Right lobe of liver (tissue), 6 donors: ENCODE measurements at regions not wholly inside any gene's neighbourhood (a gene's known extent, or its start where the extent isn't known, plus 50 kb on each side); places are given as distances from the start of the nearest gene placed in this dataset.

Experiments
- ATAC-seq, 4 donors: fragments of 200-7000 bp; cut with Tn5 transposase; one replicate each; pipeline ENCODE4 v1.9.1; 2020; ENCODE audit warnings: mild to moderate bottlenecking in 4 of 4, moderate library complexity in 4 of 4
- DNase-seq, 3 donors: peaks; one replicate each; pipeline ENCODE4 v3.0.0-alpha.2; 2020
- H3K27ac ChIP-seq, 3 donors: fragments of 200-600 bp; one replicate each; pipeline ENCODE4 v1.8.0; 2022
- H3K27me3 ChIP-seq, 2 donors: fragments of 200-600 bp; one replicate each; pipeline ENCODE4 v1.8.0; 2022
- H3K36me3 ChIP-seq, 4 donors: fragments of 200-600 bp; sonication (generic) in 1 of 4; one replicate each; pipeline versions ENCODE4 v1.5.1 to v1.8.0; 2017 to 2022; ENCODE audit warnings: control low read depth in 1 of 4
- H3K4me1 ChIP-seq, 4 donors: fragments of 200-600 bp; sonication (generic) in 1 of 4; one replicate each; pipeline versions ENCODE4 v1.5.1 to v1.8.0; 2017 to 2022; ENCODE audit warnings: control low read depth in 1 of 4
- H3K4me3 ChIP-seq, 3 donors: fragments of 200-600 bp; one replicate each; pipeline ENCODE4 v1.8.0; 2022
- H3K9me3 ChIP-seq, 4 donors: fragments of 200-600 bp; sonication (generic) in 1 of 4; one replicate each; pipeline versions ENCODE4 v1.5.1 to v1.8.0; 2017 to 2022; ENCODE audit warnings: control low read depth in 1 of 4
- CTCF ChIP-seq, 4 donors: fragments of 200-600 bp in 3 of 4; fragments of 450-650 bp in 1 of 4; IDR thresholded peaks; one replicate each; pipeline versions ENCODE4 v1.5.1 to v1.8.0; 2016 to 2022; ENCODE audit warnings: antibody characterized with exemption in 4 of 4, mild to moderate bottlenecking in 2 of 4
- POLR2A ChIP-seq: fragments of 450-650 bp; IDR thresholded peaks from one replicate; pipeline ENCODE4 v1.6.1; 2017; ENCODE audit warnings: antibody characterized with exemption, mild to moderate bottlenecking
- WGBS: methylation state at CpG from one replicate; pipeline ENCODE4 v1.1.6; 2018; ENCODE audit warnings: low coverage, low lambda C conversion rate; ENCODE audit not compliant: insufficient coverage; ENCODE audit errors: missing lambda C conversion rate; 5-methylcytosine and 5-hydroxymethylcytosine counted together
- intact Hi-C, 2 donors: fragments of 100-400 bp; cut with DNase I; formaldehyde crosslinking; loops; one replicate each; pipeline versions ENCODE4 v1.11.2 to v1.14.1; 2022
- donor health status: DM: no; HTN: yes; CAD: no.
- donor health status: DM: no; HTN: no; CAD: no.
- donor health status: DM: no; HTN: no; CAD: no.
- donor health status: DM: no; HTN: yes; CAD: no.
- donor health status: DM: no; HTN: yes; CAD: no.

- 54% methylated on average over 1 of the region's 1 CpG for WGBS
- DNase-seq = no peak
These were observed 165.6 kb upstream of the FAM3C start for GRCh38 chr7:121561717-121562116.

GRCh38 chr7:121560267-121560990 lies 164.3 kb upstream of the FAM3C start:
- no peaks in the 10 kb centered on the region for H3K9me3 ChIP-seq
- H3K4me3 ChIP-seq = no peak overlapping the region
- ATAC-seq (no peak), DNase-seq (no peak)
- H3K27me3 ChIP-seq = no peaks in the 10 kb centered on the region
- H3K4me1 ChIP-seq = no peaks in the 10 kb centered on the region
- 79% methylated on average over 3 of the region's 3 CpGs for WGBS
- intact Hi-C loops = no loop called here
- TF ChIP-seq CTCF (IDR thresholded peaks at IDR 0.05) (no peak), POLR2A (no peak)
- H3K27ac ChIP-seq = no peak overlapping the region
- H3K36me3 ChIP-seq = no peaks in the 10 kb centered on the region

More at GRCh38 chr7:121561717-121562116, 165.6 kb upstream of the FAM3C start:
- intact Hi-C loops = no loop called here
- Histone ChIP-seq H3K27me3 (no peaks in the 10 kb centered on the region), H3K27ac (no peak overlapping the region), H3K4me3 (no peak overlapping the region), H3K9me3 (no peaks in the 10 kb centered on the region), H3K36me3 (no peaks in the 10 kb centered on the region), H3K4me1 (no peaks in the 10 kb centered on the region)
- ATAC-seq = no peak
- TF ChIP-seq POLR2A (no peak), CTCF (IDR thresholded peaks at IDR 0.05) (no peak)

GRCh38 chr7:121558288-121558687 lies 162.2 kb upstream of the FAM3C start:
- intact Hi-C loops = no loop called here
- Histone ChIP-seq H3K4me1 (no peaks in the 10 kb centered on the region), H3K4me3 (no peak overlapping the region), H3K27me3 (no peaks in the 10 kb centered on the region), H3K36me3 (no peaks in the 10 kb centered on the region), H3K27ac (no peak overlapping the region), H3K9me3 (no peaks in the 10 kb centered on the region)
- ATAC-seq (no peak), DNase-seq (no peak)
- no peak for TF ChIP-seq CTCF (IDR thresholded peaks at IDR 0.05)
- 50% methylated on average over 2 of the region's 2 CpGs for WGBS

GRCh38 chr7:121557034-121557892 lies 161.2 kb upstream of the FAM3C start:
- H3K27me3 ChIP-seq = no peaks in the 10 kb centered on the region
- intact Hi-C loops = no loop called here
- no peak overlapping the region for H3K4me3 ChIP-seq
- 81% methylated on average over 4 of the region's 4 CpGs for WGBS
- H3K4me1 ChIP-seq = no peaks in the 10 kb centered on the region
- H3K27ac ChIP-seq = no peak overlapping the region
- no peak for ATAC-seq
- DNase-seq = no peak
- no peaks in the 10 kb centered on the region for H3K9me3 ChIP-seq
- TF ChIP-seq POLR2A = no peak
- no peak for TF ChIP-seq CTCF (IDR thresholded peaks at IDR 0.05)
- H3K36me3 ChIP-seq = no peaks in the 10 kb centered on the region
